ENCODE measurements at regions not wholly inside any gene's neighbourhood (a gene's known extent, or its start where the extent isn't known, plus 50 kb on each side); places are given as distances from the start of the nearest gene placed in this dataset.
"Not testable (repeated sequence)": the region's sequence is repeated elsewhere in the genome, so short reads cannot be mapped to it uniquely, and the experiment has no call there.

GRCh38 chr6:170192905-170193304 is 98.0 kb downstream of the DLL1 start:
- DNase-seq: no peak

- DNase-seq: not testable (repeated sequence)
Observed at GRCh38 chr6:170192101-170192500, 98.8 kb downstream of the DLL1 start.

DNA sequence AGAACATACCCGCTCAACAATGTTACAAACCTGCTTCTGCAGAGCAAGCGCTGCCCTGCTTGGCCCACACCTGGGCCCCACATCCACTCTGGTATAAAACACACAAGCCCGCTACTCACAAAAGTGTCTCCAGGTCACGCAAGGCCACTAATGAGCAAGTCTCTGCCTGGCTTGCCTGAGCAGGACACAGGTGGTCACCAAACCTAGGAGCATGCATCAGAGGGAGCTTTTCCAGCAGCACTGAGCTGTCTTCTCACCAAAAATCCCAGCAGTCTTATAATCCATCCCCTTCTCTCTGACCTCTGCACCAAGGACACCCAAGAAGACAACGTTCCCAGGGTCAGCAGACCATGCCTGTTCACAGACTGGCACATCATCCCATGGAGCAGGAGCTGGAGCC is 100.8 kb downstream of the DLL1 start:
- DNase-seq: no peak

- DNase-seq: no peak
Observed at GRCh38 chr6:170189236-170189635, 101.6 kb downstream of the DLL1 start.

GRCh38 chr6:170188571-170189001 is 102.3 kb downstream of the DLL1 start:
- no peak for DNase-seq

DNA sequence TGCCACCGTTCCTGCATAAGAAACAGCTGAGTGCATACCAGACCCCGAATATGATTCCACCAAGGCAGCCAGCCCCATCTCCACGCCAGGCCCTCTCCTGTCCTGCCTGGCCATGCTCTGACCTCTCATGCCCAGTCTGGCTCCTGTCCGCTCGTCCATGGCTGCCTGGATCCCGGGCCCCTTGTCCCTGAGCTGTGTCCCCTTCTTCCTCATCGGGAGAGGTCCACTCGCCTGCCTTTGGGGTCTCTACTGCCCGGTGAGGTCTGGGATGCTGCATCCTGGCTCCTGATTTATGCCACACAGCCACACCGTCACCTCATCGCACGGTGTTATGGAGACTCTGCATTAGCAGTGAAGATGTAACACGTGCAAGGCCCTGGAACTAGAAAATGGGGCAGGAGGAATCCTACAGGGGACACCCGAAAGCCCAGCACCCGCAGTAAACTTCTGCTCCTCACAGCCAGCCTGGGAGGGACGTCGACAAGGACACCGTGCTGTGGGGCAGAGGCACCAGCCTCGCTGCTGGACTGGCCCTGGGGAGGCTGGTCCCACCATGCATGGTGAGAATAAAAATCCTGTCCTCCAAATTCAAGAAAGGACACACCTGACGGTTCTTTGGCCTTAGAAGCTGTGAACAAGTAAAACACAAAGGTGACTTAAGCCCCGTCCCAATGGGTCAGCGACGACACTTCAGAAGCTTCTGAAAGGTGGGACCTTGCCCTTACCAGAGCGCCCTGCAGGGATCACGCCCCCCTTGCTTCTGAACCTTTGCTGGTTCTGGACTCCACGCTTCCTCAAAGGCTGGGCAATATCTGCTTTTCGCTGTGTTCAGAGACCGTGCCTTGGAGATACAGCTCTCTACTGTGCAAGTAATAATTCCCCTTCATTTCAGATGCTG is 103.0 kb downstream of the DLL1 start:
- DNase-seq: no peak

GRCh38 chr6:170186941-170187668 is 103.8 kb downstream of the DLL1 start:
- DNase-seq: peak in 1 of 2 experiments; percentile 41

DNA sequence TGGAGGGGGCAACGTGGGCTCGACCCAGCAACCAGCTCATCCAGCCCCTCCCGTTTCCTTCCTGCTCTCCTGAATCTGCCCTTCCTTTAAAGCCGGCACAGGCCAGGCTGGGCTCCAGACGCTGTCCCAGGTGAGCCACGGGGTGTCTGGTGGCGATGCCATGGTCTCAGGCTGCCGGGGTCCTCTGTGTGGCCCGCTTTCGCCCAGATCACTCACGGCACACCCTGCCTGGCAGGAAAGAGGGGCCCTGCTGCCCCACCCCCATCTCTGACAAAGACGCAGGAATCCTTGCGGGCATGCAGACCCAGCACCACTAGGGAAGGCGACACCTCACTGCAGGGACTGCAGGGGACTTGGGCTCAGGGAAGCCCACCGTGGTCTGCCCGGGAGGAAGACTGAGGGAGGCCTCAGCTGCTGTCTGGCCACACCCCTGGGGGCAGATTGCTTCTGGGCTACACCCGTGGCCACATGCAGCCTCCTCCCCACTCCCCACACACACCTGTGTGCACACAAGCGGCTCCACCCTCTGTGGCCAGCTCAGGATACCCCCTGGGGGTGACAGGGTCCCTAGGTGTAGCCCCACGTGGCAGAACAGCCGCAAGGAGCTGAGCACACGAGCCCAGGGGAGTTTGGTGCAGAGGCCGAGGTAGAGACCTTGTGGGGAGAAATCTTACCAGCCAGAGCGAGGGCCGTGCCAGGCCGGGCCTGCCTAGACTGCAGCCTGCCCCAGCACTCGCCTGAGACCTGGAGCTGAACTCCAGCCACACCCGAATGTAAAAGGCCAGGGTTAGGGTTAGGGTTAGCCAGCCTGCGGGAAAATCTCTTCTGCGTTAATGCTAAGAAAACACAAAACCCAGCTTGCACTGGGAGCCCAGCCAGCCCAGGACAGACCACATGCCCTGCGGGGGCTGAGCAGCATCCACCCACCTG is 104.6 kb downstream of the DLL1 start:
- DNase-seq: no peak

DNA sequence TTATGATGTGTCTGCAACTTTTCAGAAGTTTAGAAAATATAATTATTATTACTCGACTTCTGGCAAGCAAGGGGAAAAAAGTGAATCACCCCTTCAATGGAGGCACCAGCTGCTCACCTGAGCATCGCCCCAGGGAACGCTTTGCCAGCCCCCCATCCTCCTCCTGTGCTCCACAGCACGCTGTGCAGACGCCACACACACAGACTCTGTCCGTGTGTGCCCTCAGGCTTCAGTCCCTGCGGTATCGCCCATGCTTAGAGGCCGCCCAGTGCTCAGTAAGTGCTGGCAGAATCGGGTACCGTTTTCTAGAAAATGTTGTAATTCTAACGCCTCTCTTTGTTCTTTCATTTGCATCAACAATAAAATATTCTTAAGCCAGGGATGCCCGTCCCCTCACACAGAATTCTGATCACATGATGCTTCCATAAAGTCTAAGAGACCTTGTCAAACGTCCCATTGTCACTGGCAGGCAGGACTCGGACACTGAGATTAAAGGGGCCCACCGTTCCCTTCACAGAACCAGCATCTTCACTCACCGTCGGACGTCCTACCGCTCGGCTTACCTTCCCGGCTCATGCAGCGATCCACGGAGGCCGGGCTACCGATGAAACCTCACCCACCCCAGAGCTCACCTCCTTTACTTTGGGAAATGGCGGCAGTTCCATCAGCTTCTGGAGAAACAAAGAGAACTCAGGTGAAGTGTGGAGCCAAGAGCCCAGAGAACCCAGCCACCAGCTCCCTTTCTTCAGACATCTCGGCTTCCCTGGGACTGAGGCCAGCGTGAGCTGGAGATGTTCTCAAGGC is 105.5 kb downstream of the DLL1 start:
- DNase-seq: no peak

GRCh38 chr6:170184316-170184715 is 106.6 kb downstream of the DLL1 start:
- no peak for DNase-seq

GRCh38 chr6:170183521-170183920 is 107.4 kb downstream of the DLL1 start:
- no peak for DNase-seq

GRCh38 chr6:170182781-170183120 is 108.1 kb downstream of the DLL1 start:
- DNase-seq: no peak

GRCh38 chr6:170182093-170182780 is 108.6 kb downstream of the DLL1 start:
- no peak for DNase-seq

DNA sequence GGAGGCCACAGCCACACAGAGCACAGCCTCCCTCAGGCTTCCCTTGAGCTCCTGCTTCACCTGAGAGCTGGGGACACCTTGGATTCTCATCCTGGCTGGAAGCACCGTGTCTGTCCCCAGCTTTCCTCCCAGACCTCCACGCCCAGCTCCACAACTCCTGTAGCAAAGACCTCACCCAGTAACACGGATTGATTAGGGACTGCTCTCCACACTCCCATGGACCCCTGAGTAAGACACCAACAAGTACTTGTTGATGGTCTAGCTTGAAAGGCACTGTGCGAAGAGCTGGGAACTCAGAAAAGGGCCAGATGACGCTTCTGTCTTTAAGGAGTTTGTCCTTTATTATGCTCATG is 109.6 kb downstream of the DLL1 start:
- no peak for DNase-seq

DNA sequence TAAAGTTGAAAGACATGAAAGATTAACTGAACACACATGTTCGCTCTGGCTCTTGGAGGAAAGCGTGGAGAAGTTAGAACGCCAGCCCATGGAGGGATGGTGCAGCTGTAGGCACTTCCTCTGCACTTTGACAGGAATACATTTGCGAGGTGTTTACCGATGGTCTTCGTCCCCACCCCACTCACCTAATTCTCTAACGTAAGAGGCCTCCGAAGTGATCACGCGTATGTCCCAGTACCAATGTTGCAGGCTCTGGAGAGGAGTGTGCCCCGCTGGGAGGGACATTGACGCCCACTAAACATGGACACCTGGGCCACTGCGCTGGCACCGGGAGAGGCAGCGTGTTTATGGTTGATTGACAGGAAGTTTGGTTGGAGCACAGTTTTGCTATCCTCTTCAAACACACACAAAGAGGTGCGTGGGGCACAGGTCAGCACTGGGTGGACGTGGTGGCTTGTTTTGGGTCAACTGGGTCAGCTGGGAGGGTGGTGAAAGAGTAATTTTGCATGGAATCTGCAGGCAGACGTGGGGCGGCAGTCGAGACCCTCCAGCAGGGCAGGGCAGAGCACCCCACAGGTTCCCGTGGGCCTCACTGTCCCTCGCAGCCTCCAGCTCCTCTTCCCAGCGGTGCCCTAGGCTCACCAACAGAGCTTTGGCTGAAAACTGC is 110.1 kb downstream of the DLL1 start:
- DNase-seq: no peak

DNA sequence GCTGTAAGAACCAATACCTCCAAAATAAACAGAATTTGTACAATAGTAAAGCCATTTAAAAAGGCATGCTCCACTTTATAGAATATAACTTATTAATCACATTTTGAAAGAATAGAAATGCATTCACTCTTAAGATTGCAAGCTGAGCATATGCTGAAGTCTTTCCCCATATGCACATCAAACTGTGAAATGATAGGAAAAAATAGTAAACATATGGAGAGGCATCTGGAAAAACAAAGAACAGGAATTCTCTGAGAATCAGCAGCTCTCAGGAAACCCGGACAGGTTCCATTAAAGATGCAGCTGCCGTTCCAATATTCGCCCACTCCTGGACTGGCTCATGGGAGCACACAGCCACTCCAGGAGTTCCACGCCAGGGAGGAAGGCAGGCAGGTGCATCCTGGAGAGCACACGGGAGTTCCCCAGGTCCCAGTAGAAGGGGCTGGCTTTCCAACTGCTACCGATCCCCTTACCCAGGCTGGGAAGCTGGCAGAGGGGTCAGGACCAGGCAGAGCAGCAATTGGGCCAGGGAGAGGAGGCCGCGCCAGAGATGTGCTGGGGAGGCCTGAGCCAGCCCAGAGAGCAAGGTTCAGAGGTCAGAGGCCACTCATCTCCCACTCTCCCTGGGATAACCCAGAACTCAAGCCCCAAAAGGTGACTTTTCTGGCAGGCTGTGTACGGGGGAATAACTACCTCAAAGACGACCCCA is 111.1 kb downstream of the DLL1 start:
- peak in 1 of 2 experiments; percentile 39 for DNase-seq

GRCh38 chr6:170178561-170179477 is 112.1 kb downstream of the DLL1 start:
- DNase-seq: peak; percentile 71 to 93

GRCh38 chr6:170177772-170178560 is 112.9 kb downstream of the DLL1 start:
- peak in 1 of 2 experiments; percentile 33 for DNase-seq

Measured in NCI-H2081 (cell line).